ENCODE measurements at regions not wholly inside any gene's neighbourhood (a gene's known extent, or its start where the extent isn't known, plus 50 kb on each side); places are given as distances from the start of the nearest gene placed in this dataset.
"Not testable (repeated sequence)": the region's sequence is repeated elsewhere in the genome, so short reads cannot be mapped to it uniquely, and the experiment has no call there.

- Histone ChIP-seq H2AFZ (ENCODE audit: low read depth, low read length) (no peak overlapping the region), H3K9me1 (replicated peaks; ENCODE audit: control insufficient read depth, extremely low read depth, insufficient read depth, low read length) (no peaks in the 10 kb centered on the region), H3K4me1 (ENCODE audit: control insufficient read depth, extremely low read depth, insufficient read depth, low read length) (no peaks in the 10 kb centered on the region), H3K4me3 (replicated peaks in 1 of 3; ENCODE audit: insufficient read depth in 1 of 3, low read depth in 1 of 3, low read length in 3 of 3) (no peak overlapping the region), H3K79me2 (ENCODE audit: control insufficient read depth, insufficient read depth, low read length) (no peaks in the 10 kb centered on the region), H3K27me3 (ENCODE audit: control insufficient read depth in 2 of 2, insufficient read depth in 2 of 2, low read length in 2 of 2) (no peaks in the 10 kb centered on the region), H3K9ac (replicated peaks; ENCODE audit: extremely low read depth, insufficient read depth, low read length) (no peak overlapping the region), H3K27ac (ENCODE audit: insufficient read depth, low read depth, low read length) (no peak overlapping the region), H3K9me3 (replicated peaks; ENCODE audit: control insufficient read depth, insufficient read depth, low read length) (peaks cover 2% of the 10 kb centered on the region), H3K4me2 (ENCODE audit: insufficient read depth, low read length) (no peak overlapping the region), H4K20me1 (replicated peaks; ENCODE audit: control insufficient read depth, extremely low read depth, insufficient read depth, low read length) (no peaks in the 10 kb centered on the region), H3K36me3 (ENCODE audit: control insufficient read depth in 2 of 2, extremely low read depth in 1 of 2, insufficient read depth in 2 of 2, low read length in 2 of 2) (no peaks in the 10 kb centered on the region)
- CTCF ChIA-PET, result no interaction called here
- no peak for FAIRE-seq
- TF ChIP-seq MYC (IDR thresholded peaks at IDR 0.05; ENCODE audit: low read depth, low read length) (no peak), POLR2AphosphoS5 (IDR thresholded peaks at IDR 0.05; ENCODE audit: insufficient read depth, low read depth, low read length) (no peak), POLR2A (IDR thresholded peaks at IDR 0.05; ENCODE audit: low read depth, low read length) (no peak)
- POLR2A ChIA-PET, result no interaction called here
- intact Hi-C loops (cut with micrococcal nuclease) (no loop called here), dilution Hi-C loops (cut with MboI; ENCODE audit: extremely low pct_ligation_motif_present, low sequenced_read_pairs) (no loop called here)
- DNase-seq (ENCODE audit: low read depth, low spot score), result no peak
- BruUV-seq (replicated peaks), result no TSS peak
These were observed 128.1 kb upstream of the HS3ST4 start for GRCh38 chr16:25563700-25564099.

GRCh38 chr16:25561723-25562122 lies 130.0 kb upstream of the HS3ST4 start:
- H3K9me1 ChIP-seq (replicated peaks; ENCODE audit: control insufficient read depth, extremely low read depth, insufficient read depth, low read length); H4K20me1 ChIP-seq (replicated peaks; ENCODE audit: control insufficient read depth, extremely low read depth, insufficient read depth, low read length); H2AFZ ChIP-seq (ENCODE audit: low read depth, low read length); H3K9me3 ChIP-seq (replicated peaks; ENCODE audit: control insufficient read depth, insufficient read depth, low read length); H3K27me3 ChIP-seq (ENCODE audit: control insufficient read depth in 2 of 2, insufficient read depth in 2 of 2, low read length in 2 of 2); intact Hi-C loops (cut with micrococcal nuclease); H3K27ac ChIP-seq (ENCODE audit: insufficient read depth, low read depth, low read length); H3K36me3 ChIP-seq (ENCODE audit: control insufficient read depth in 2 of 2, extremely low read depth in 1 of 2, insufficient read depth in 2 of 2, low read length in 2 of 2); FAIRE-seq; H3K79me2 ChIP-seq (ENCODE audit: control insufficient read depth, insufficient read depth, low read length); POLR2A ChIA-PET; BruUV-seq (replicated peaks); DNase-seq (ENCODE audit: low read depth, low spot score); H3K4me1 ChIP-seq (ENCODE audit: control insufficient read depth, extremely low read depth, insufficient read depth, low read length); H3K4me2 ChIP-seq (ENCODE audit: insufficient read depth, low read length); CTCF ChIA-PET; H3K9ac ChIP-seq (replicated peaks; ENCODE audit: extremely low read depth, insufficient read depth, low read length); H3K4me3 ChIP-seq (replicated peaks in 1 of 3; ENCODE audit: insufficient read depth in 1 of 3, low read depth in 1 of 3, low read length in 3 of 3); dilution Hi-C loops (cut with MboI; ENCODE audit: extremely low pct_ligation_motif_present, low sequenced_read_pairs): not testable (repeated sequence)

- H3K27me3 ChIP-seq (ENCODE audit: control insufficient read depth in 2 of 2, insufficient read depth in 2 of 2, low read length in 2 of 2); H2AFZ ChIP-seq (ENCODE audit: low read depth, low read length); H3K9ac ChIP-seq (replicated peaks; ENCODE audit: extremely low read depth, insufficient read depth, low read length); POLR2A ChIA-PET; H3K9me3 ChIP-seq (replicated peaks; ENCODE audit: control insufficient read depth, insufficient read depth, low read length); DNase-seq (ENCODE audit: low read depth, low spot score); intact Hi-C loops (cut with micrococcal nuclease); H3K27ac ChIP-seq (ENCODE audit: insufficient read depth, low read depth, low read length); H3K79me2 ChIP-seq (ENCODE audit: control insufficient read depth, insufficient read depth, low read length); H3K36me3 ChIP-seq (ENCODE audit: control insufficient read depth in 2 of 2, extremely low read depth in 1 of 2, insufficient read depth in 2 of 2, low read length in 2 of 2); CTCF ChIA-PET; H3K4me1 ChIP-seq (ENCODE audit: control insufficient read depth, extremely low read depth, insufficient read depth, low read length); dilution Hi-C loops (cut with MboI; ENCODE audit: extremely low pct_ligation_motif_present, low sequenced_read_pairs); BruUV-seq (replicated peaks); H3K4me3 ChIP-seq (replicated peaks in 1 of 3; ENCODE audit: insufficient read depth in 1 of 3, low read depth in 1 of 3, low read length in 3 of 3); H3K4me2 ChIP-seq (ENCODE audit: insufficient read depth, low read length); H3K9me1 ChIP-seq (replicated peaks; ENCODE audit: control insufficient read depth, extremely low read depth, insufficient read depth, low read length); H4K20me1 ChIP-seq (replicated peaks; ENCODE audit: control insufficient read depth, extremely low read depth, insufficient read depth, low read length); FAIRE-seq: not testable (repeated sequence)
These were observed 134.8 kb upstream of the HS3ST4 start for GRCh38 chr16:25556968-25557312.

- H3K4me3 ChIP-seq (replicated peaks in 1 of 3; ENCODE audit: insufficient read depth in 1 of 3, low read depth in 1 of 3, low read length in 3 of 3); H3K27ac ChIP-seq (ENCODE audit: insufficient read depth, low read depth, low read length); H2AFZ ChIP-seq (ENCODE audit: low read depth, low read length); H3K79me2 ChIP-seq (ENCODE audit: control insufficient read depth, insufficient read depth, low read length); H3K36me3 ChIP-seq (ENCODE audit: control insufficient read depth in 2 of 2, extremely low read depth in 1 of 2, insufficient read depth in 2 of 2, low read length in 2 of 2); dilution Hi-C loops (cut with MboI; ENCODE audit: extremely low pct_ligation_motif_present, low sequenced_read_pairs); H3K9ac ChIP-seq (replicated peaks; ENCODE audit: extremely low read depth, insufficient read depth, low read length); H4K20me1 ChIP-seq (replicated peaks; ENCODE audit: control insufficient read depth, extremely low read depth, insufficient read depth, low read length); BruUV-seq (replicated peaks); H3K27me3 ChIP-seq (ENCODE audit: control insufficient read depth in 2 of 2, insufficient read depth in 2 of 2, low read length in 2 of 2); FAIRE-seq; H3K9me3 ChIP-seq (replicated peaks; ENCODE audit: control insufficient read depth, insufficient read depth, low read length); H3K4me2 ChIP-seq (ENCODE audit: insufficient read depth, low read length); POLR2A ChIA-PET; H3K9me1 ChIP-seq (replicated peaks; ENCODE audit: control insufficient read depth, extremely low read depth, insufficient read depth, low read length); CTCF ChIA-PET; intact Hi-C loops (cut with micrococcal nuclease); H3K4me1 ChIP-seq (ENCODE audit: control insufficient read depth, extremely low read depth, insufficient read depth, low read length); DNase-seq (ENCODE audit: low read depth, low spot score): not testable (repeated sequence)
These were observed 135.3 kb upstream of the HS3ST4 start for GRCh38 chr16:25556289-25556967.
